ENCODE measurements at regions not wholly inside any gene's neighbourhood (a gene's known extent, or its start where the extent isn't known, plus 50 kb on each side); places are given as distances from the start of the nearest gene placed in this dataset.

DNA sequence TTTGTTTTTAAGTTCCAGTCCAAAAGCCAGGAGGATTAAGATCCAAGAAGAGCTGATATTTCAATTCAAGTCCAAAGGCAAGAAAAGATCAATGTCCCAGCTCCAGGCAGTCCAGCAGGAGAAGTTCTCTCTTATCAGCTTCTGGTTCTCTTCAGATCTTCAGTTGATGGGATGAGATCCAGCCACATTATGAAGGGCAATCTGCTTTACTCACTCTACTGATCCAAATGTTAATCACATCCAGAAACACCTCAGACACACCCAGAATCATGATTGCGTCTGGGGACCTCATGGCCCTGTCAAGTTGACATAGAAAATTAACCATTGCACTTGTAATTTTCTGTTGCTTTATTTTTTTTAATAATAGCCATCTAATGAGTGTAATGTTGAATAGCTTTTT is 178.4 kb downstream of the HERPUD2 start:
- Histone ChIP-seq H3K9me3 (ENCODE audit: severe bottlenecking) (no peaks in the 10 kb centered on the region), H3K4me3 (ENCODE audit: severe bottlenecking) (no peak overlapping the region), H3K4me1 (ENCODE audit: insufficient read depth, poor library complexity, severe bottlenecking) (no peaks in the 10 kb centered on the region), H3K27me3 (ENCODE audit: insufficient read depth, poor library complexity, severe bottlenecking) (peaks cover 15% of the 10 kb centered on the region), H3K27ac (ENCODE audit: poor library complexity, severe bottlenecking) (no peak overlapping the region), H3K36me3 (ENCODE audit: low read depth) (no peaks in the 10 kb centered on the region)
- ATAC-seq (ENCODE audit: low read depth) (no peak), DNase-seq (ENCODE audit: low spot score) (no peak)
- TF ChIP-seq, protein P1, sequence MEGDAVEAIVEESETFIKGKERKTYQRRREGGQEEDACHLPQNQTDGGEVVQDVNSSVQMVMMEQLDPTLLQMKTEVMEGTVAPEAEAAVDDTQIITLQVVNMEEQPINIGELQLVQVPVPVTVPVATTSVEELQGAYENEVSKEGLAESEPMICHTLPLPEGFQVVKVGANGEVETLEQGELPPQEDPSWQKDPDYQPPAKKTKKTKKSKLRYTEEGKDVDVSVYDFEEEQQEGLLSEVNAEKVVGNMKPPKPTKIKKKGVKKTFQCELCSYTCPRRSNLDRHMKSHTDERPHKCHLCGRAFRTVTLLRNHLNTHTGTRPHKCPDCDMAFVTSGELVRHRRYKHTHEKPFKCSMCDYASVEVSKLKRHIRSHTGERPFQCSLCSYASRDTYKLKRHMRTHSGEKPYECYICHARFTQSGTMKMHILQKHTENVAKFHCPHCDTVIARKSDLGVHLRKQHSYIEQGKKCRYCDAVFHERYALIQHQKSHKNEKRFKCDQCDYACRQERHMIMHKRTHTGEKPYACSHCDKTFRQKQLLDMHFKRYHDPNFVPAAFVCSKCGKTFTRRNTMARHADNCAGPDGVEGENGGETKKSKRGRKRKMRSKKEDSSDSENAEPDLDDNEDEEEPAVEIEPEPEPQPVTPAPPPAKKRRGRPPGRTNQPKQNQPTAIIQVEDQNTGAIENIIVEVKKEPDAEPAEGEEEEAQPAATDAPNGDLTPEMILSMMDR (IDR thresholded peaks at IDR 0.05; ENCODE audit: poor library complexity, severe bottlenecking) = no peak

DNA sequence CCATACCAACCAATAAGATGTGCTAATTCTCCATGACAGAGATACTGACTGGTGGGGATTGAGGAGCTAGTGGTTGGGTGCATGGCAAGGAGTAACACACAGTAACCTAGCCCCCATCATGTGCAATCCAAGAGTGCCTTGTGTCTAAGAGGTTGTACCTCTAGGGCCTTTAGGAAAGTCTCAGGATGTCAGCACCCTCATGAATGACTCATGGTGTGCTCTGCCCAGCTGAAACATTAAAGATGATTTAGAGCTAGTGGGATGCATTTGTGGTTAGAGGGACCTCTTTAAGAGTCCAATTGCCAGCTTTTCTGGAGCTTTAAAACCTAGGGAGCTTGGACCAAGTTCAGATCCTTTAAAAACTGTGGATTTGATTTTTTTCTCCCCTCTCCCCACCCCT is 181.1 kb downstream of the HERPUD2 start:
- no peak for DNase-seq (ENCODE audit: low spot score)
- TF ChIP-seq, protein P1 (IDR thresholded peaks at IDR 0.05; ENCODE audit: poor library complexity, severe bottlenecking) = no peak
- Histone ChIP-seq H3K9me3 (ENCODE audit: severe bottlenecking) (no peaks in the 10 kb centered on the region), H3K27ac (ENCODE audit: poor library complexity, severe bottlenecking) (no peak overlapping the region), H3K4me1 (ENCODE audit: insufficient read depth, poor library complexity, severe bottlenecking) (no peaks in the 10 kb centered on the region), H3K27me3 (ENCODE audit: insufficient read depth, poor library complexity, severe bottlenecking) (peaks cover 8% of the 10 kb centered on the region), H3K36me3 (ENCODE audit: low read depth) (no peaks in the 10 kb centered on the region), H3K4me3 (ENCODE audit: severe bottlenecking) (no peak overlapping the region)
- no peak for ATAC-seq (ENCODE audit: low read depth)

DNA sequence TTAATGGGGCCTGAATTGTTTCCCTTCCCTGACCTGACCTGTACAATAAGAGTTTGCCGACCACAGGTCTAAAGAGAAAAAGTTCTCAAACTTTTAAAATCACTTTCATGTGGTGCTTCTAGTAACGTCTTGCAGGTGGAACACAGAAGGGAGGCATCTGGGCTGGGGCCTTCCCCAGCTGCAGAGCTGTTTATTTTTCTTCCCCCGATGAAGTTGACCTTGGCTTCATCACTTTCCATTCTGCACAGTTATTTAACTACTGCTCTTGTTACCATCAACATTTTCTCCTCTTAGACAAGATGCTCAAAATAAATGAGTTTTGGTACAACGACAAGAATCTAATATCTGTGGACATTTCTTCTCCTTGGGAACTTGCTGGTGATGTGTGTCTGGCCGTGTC is 181.7 kb downstream of the HERPUD2 start:
- TF ChIP-seq, protein P1 (IDR thresholded peaks at IDR 0.05; ENCODE audit: poor library complexity, severe bottlenecking) = no peak
- ATAC-seq (ENCODE audit: low read depth) = no peak

DNA sequence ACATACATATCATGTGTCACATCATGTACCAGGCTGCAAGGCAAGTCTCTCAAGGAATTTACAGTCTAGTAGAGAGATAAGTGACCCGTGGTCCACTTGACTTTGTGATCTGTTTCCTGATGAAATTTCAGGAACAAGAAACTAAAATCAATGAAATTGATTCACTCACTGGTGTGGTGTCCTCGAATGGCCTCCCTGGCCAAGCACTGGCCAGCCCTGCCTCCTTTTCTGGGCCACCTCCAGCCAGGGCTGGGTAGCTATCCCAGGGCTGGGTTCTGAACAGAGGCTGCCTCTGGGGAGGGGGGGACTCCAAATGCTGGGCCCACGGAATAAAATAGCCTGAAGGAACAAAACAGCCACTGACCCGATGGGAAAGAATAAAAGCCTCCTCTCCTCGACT is 182.2 kb downstream of the HERPUD2 start:
- no peak for DNase-seq (ENCODE audit: low spot score)
- ATAC-seq (ENCODE audit: low read depth) = no peak
- H3K36me3 ChIP-seq (ENCODE audit: low read depth) = no peaks in the 10 kb centered on the region
- H3K27ac ChIP-seq (ENCODE audit: poor library complexity, severe bottlenecking) = no peak overlapping the region
- H3K4me3 ChIP-seq (ENCODE audit: severe bottlenecking) = no peak overlapping the region
- no peaks in the 10 kb centered on the region for H3K9me3 ChIP-seq (ENCODE audit: severe bottlenecking)
- H3K4me1 ChIP-seq (ENCODE audit: insufficient read depth, poor library complexity, severe bottlenecking) = no peaks in the 10 kb centered on the region
- TF ChIP-seq, protein P1 (IDR thresholded peaks at IDR 0.05; ENCODE audit: poor library complexity, severe bottlenecking) = no peak
- peaks cover under 1% of the 10 kb centered on the region for H3K27me3 ChIP-seq (ENCODE audit: insufficient read depth, poor library complexity, severe bottlenecking)

More for the DNA sequence above, 181.7 kb downstream of the HERPUD2 start:
- Histone ChIP-seq H3K4me3 (ENCODE audit: severe bottlenecking) (no peak overlapping the region), H3K27me3 (ENCODE audit: insufficient read depth, poor library complexity, severe bottlenecking) (peaks cover 3% of the 10 kb centered on the region), H3K4me1 (ENCODE audit: insufficient read depth, poor library complexity, severe bottlenecking) (no peaks in the 10 kb centered on the region), H3K36me3 (ENCODE audit: low read depth) (no peaks in the 10 kb centered on the region), H3K27ac (ENCODE audit: poor library complexity, severe bottlenecking) (no peak overlapping the region), H3K9me3 (ENCODE audit: severe bottlenecking) (no peaks in the 10 kb centered on the region)
- no peak for DNase-seq (ENCODE audit: low spot score)

DNA sequence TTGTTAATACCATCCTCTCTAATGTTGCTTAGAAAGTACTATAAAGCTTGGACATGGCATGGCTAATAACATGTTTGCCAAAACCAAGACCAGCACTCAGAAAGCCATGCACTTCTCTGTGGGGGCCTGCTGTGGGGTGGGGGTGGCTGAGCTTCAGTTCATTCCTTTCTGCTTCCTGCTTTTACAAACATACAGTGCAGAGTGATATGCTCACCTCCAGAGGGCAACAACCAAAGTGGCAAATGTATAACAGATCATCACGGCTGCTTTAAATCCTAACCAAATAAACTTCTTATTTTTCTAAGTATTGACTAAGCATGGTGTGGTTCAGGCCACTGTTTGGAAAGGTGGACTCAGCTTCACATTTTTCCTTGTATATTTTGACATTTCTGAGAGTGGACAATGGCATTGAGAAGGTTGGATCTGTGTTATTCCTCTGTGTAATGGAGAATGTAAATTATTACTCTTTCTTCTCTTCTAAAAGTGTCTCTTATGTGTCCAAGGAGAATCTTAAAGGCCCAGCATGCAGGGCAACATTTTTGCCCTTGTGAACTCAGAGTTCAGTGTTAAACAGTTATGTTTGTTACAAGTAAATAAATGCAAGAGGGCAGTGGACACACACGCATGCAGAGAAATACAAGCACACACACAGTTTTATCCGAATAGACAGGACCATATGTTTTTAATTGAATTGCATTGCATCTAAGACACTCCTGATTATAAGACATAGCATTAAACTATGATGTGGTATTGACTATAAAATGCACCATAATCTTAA is 186.1 kb downstream of the HERPUD2 start:
- no peaks in the 10 kb centered on the region for H3K36me3 ChIP-seq (ENCODE audit: low read depth)
- TF ChIP-seq, protein P1 (IDR thresholded peaks at IDR 0.05; ENCODE audit: poor library complexity, severe bottlenecking) = no peak
- no peaks in the 10 kb centered on the region for H3K9me3 ChIP-seq (ENCODE audit: severe bottlenecking)
- ATAC-seq (ENCODE audit: low read depth) (no peak), DNase-seq (ENCODE audit: low spot score) (no peak)
- no peaks in the 10 kb centered on the region for H3K4me1 ChIP-seq (ENCODE audit: insufficient read depth, poor library complexity, severe bottlenecking)
- no peak overlapping the region for H3K27ac ChIP-seq (ENCODE audit: poor library complexity, severe bottlenecking)
- H3K27me3 ChIP-seq (ENCODE audit: insufficient read depth, poor library complexity, severe bottlenecking) = no peaks in the 10 kb centered on the region
- no peak overlapping the region for H3K4me3 ChIP-seq (ENCODE audit: severe bottlenecking)
